Transverse colon (tissue), 4 donors: ENCODE measurements at regions not wholly inside any gene's neighbourhood (a gene's known extent, or its start where the extent isn't known, plus 50 kb on each side); places are given as distances from the start of the nearest gene placed in this dataset.
"Not testable (repeated sequence)": the region's sequence is repeated elsewhere in the genome, so short reads cannot be mapped to it uniquely, and the experiment has no call there.

Experiments
- DNase-seq: peaks from one replicate; pipeline ENCODE4 v3.0.0-alpha.2; 2019
- H3K27ac ChIP-seq, 4 donors: fragments of 200-600 bp; sonication (generic); 2 replicates each; pipeline ENCODE4 v1.5.1; 2016 to 2018; ENCODE audit warnings: inconsistent platforms in 4 of 4
- H3K27me3 ChIP-seq: fragments of 200-600 bp; sonication (generic); 2 replicates; pipeline ENCODE4 v1.5.1; 2017; ENCODE audit warnings: inconsistent platforms
- H3K36me3 ChIP-seq, 4 donors: fragments of 200-600 bp; sonication (generic); 2 replicates each; pipeline ENCODE4 v1.5.1; 2017 to 2019; ENCODE audit warnings: inconsistent platforms in 4 of 4
- H3K4me1 ChIP-seq, 4 donors: fragments of 200-600 bp; sonication (generic); 2 replicates each; pipeline ENCODE4 v1.5.1; 2017 to 2020; ENCODE audit warnings: inconsistent platforms in 4 of 4
- H3K4me3 ChIP-seq, 4 donors: fragments of 200-600 bp; sonication (generic); 1 replicate in 1 of 4; 2 replicates in 3 of 4; pipeline versions ENCODE4 v1.5.1 to v1.6.1; 2017 to 2019; ENCODE audit warnings: inconsistent platforms in 4 of 4
- H3K9me3 ChIP-seq, 2 donors: fragments of 200-600 bp; sonication (generic); 2 replicates each; pipeline ENCODE4 v1.5.1; 2017 to 2019; ENCODE audit warnings: inconsistent platforms in 2 of 2
- CTCF ChIP-seq, 5 experiments: fragments of 200-600 bp in 3 of 5; fragments of 450-650 bp in 2 of 5; sonication (generic) in 3 of 5; IDR thresholded peaks; 1 replicate in 2 of 5; 2 replicates in 3 of 5; pipeline ENCODE4 v1.5.1; 2016 to 2017; ENCODE audit warnings: antibody characterized with exemption in 5 of 5, inconsistent platforms in 3 of 5, mild to moderate bottlenecking in 2 of 5, moderate library complexity in 1 of 5
- EP300 ChIP-seq: sonication (generic); formaldehyde crosslinking; IDR thresholded peaks from one replicate; pipeline ENCODE4 v1.6.1; 2017; ENCODE audit warnings: antibody characterized with exemption, low read depth
- POLR2A ChIP-seq: fragments of 450-650 bp; IDR thresholded peaks from one replicate; pipeline ENCODE4 v1.6.1; 2016; ENCODE audit warnings: antibody characterized with exemption, mild to moderate bottlenecking, moderate library complexity
- POLR2AphosphoS5 ChIP-seq, 3 donors: sonication (generic); formaldehyde crosslinking; IDR thresholded peaks; one replicate each; pipeline ENCODE4 v1.6.1; 2016; ENCODE audit warnings: antibody characterized with exemption in 3 of 3
- WGBS, 2 donors: methylation state at CpG; one replicate each; pipeline ENCODE4 v1.1.5; 2018; ENCODE audit warnings: low coverage in 1 of 2; 5-methylcytosine and 5-hydroxymethylcytosine counted together
- in situ Hi-C, 4 donors: fragments of 200-750 bp; cut with MboI; loops; one replicate each; pipeline versions ENCODE4 v1.15.0 to v1.15.1; 2017; ENCODE audit warnings: low sequenced_read_pairs in 3 of 4, low pct_ligation_motif_present in 1 of 4, low pct_unique_long_range_greater_than_20kb in 1 of 4
- intact Hi-C: fragments of 100-400 bp; cut with DNase I; formaldehyde crosslinking; loops from one replicate; pipeline ENCODE4 v1.15.1; 2023; ENCODE audit warnings: low total_unique reads

- TF ChIP-seq EP300 (no peak), POLR2AphosphoS5 (IDR thresholded peaks at IDR 0.05) (no peak), CTCF (IDR thresholded peaks at IDR 0.05) (no peak), POLR2A (no peak)
- H3K4me3 ChIP-seq, result no peak overlapping the region
- intact Hi-C loops (no loop called here), in situ Hi-C loops (no loop called here)
- H3K36me3 ChIP-seq, result no peaks in the 10 kb centered on the region
- no peak overlapping the region for H3K27ac ChIP-seq
- H3K27me3 ChIP-seq, result no peaks in the 10 kb centered on the region
- no peak for DNase-seq
- H3K4me1 ChIP-seq, result no peaks in the 10 kb centered on the region
- H3K9me3 ChIP-seq, result no peaks in the 10 kb centered on the region
- 79 to 96% methylated on average over 2 of the region's 2 CpGs for WGBS, 2 donors
Observed at GRCh38 chr4:134708026-134708425, 506.4 kb upstream of the PABPC4L start.

- no peaks in the 10 kb centered on the region for H3K9me3 ChIP-seq
- no peak overlapping the region for H3K27ac ChIP-seq
- no peaks in the 10 kb centered on the region for H3K4me1 ChIP-seq
- no peak overlapping the region for H3K4me3 ChIP-seq
- H3K36me3 ChIP-seq, result no peaks in the 10 kb centered on the region
- TF ChIP-seq POLR2A (no peak), EP300 (no peak)
- in situ Hi-C loops (no loop called here), intact Hi-C loops (no loop called here)
- no peak for DNase-seq
- H3K27me3 ChIP-seq, result no peaks in the 10 kb centered on the region
- 66 to 72% methylated on average over 3 of the region's 3 CpGs for WGBS, 2 donors
Observed at GRCh38 chr4:134702374-134702773, 500.8 kb upstream of the PABPC4L start.

DNA sequence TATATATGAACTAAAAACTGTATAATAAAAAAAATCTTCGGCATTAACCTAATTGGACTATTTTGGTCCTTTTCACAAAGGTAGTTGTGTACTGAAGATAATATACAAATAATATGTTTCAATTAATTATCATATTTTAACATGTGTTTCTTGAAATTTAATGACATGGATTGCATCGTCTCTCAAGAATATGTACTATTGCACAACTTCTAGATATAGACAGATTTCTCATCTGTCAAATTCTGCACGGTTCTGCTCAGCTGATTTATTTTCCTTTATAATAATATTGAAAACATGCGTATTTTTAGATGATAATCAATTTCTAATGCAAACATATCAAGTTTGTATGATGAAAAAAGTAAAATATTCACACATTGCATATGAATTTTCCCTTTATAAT, 498.7 kb upstream of the PABPC4L start:
- Histone ChIP-seq H3K27ac (no peak overlapping the region), H3K4me1 (no peaks in the 10 kb centered on the region), H3K4me3 (no peak overlapping the region), H3K27me3 (no peaks in the 10 kb centered on the region), H3K9me3 (no peaks in the 10 kb centered on the region), H3K36me3 (no peaks in the 10 kb centered on the region)
- in situ Hi-C loops (no loop called here), intact Hi-C loops (no loop called here)
- TF ChIP-seq POLR2A (no peak), CTCF (IDR thresholded peaks at IDR 0.05) (no peak), POLR2AphosphoS5 (IDR thresholded peaks at IDR 0.05) (no peak)
- 83 to 86% methylated on average over 4 of the region's 4 CpGs for WGBS, 2 donors
- no peak for DNase-seq

GRCh38 chr4:134698831-134699230, 497.2 kb upstream of the PABPC4L start:
- H3K27me3 ChIP-seq, H3K27ac ChIP-seq, H3K9me3 ChIP-seq, intact Hi-C loops, H3K4me3 ChIP-seq, in situ Hi-C loops, H3K36me3 ChIP-seq, DNase-seq, H3K4me1 ChIP-seq: not testable (repeated sequence)
- WGBS, 2 donors, result 78 to 100% methylated on average over 2 to 4 of the region's 4 CpGs

GRCh38 chr4:134695433-134695832, 493.8 kb upstream of the PABPC4L start:
- DNase-seq, result no peak
- Histone ChIP-seq H3K27ac (no peak overlapping the region), H3K4me3 (no peak overlapping the region), H3K36me3 (no peaks in the 10 kb centered on the region), H3K27me3 (no peaks in the 10 kb centered on the region), H3K9me3 (no peaks in the 10 kb centered on the region), H3K4me1 (no peaks in the 10 kb centered on the region)
- in situ Hi-C loops, result no loop called here
- intact Hi-C loops, result no loop called here
- TF ChIP-seq POLR2AphosphoS5 (IDR thresholded peaks at IDR 0.05), result no peak
- no peak for TF ChIP-seq EP300
- WGBS, 2 donors, result 88% methylated on average over 1 of the region's 1 CpG

- in situ Hi-C loops, result no loop called here
- intact Hi-C loops, result no loop called here
Observed at GRCh38 chr4:134691915-134692314, 490.3 kb upstream of the PABPC4L start.

More at GRCh38 chr4:134691915-134692314, 490.3 kb upstream of the PABPC4L start:
- no peak for TF ChIP-seq POLR2AphosphoS5 (IDR thresholded peaks at IDR 0.05)
- no peak for TF ChIP-seq POLR2A
- TF ChIP-seq EP300, result no peak
- TF ChIP-seq CTCF (IDR thresholded peaks at IDR 0.05), result no peak
- no peaks in the 10 kb centered on the region for H3K4me1 ChIP-seq
- H3K9me3 ChIP-seq, result no peaks in the 10 kb centered on the region
- H3K27ac ChIP-seq, result no peak overlapping the region
- H3K27me3 ChIP-seq, result no peaks in the 10 kb centered on the region
- WGBS, 2 donors, result 83 to 85% methylated on average over 1 to 2 of the region's 2 CpGs
- no peaks in the 10 kb centered on the region for H3K36me3 ChIP-seq
- DNase-seq, result no peak
- H3K4me3 ChIP-seq, result no peak overlapping the region
